WTC11 (cell line): ENCODE measurements at regions not wholly inside any gene's neighbourhood (a gene's known extent, or its start where the extent isn't known, plus 50 kb on each side); places are given as distances from the start of the nearest gene placed in this dataset.
"Not testable (repeated sequence)": the region's sequence is repeated elsewhere in the genome, so short reads cannot be mapped to it uniquely, and the experiment has no call there.

ENCODE experiments used
- ATAC-seq: fragments of 200-7000 bp; cut with Tn5 transposase; 2 replicates; pipeline ENCODE4 v1.10.0; 2021; ENCODE audit warnings: mild to moderate bottlenecking, moderate library complexity
- CTCF ChIA-PET: fragments of 300-600 bp; sonication (Branson Sonifier 250); formaldehyde crosslinking; loops from one replicate; lab custom pipeline; 2021; ENCODE audit warnings: antibody characterized with exemption; lab: Charles Lee
- POLR2A ChIA-PET: fragments of 350-600 bp; sonication (Branson Sonifier 250); formaldehyde crosslinking; loops from one replicate; lab custom pipeline; 2021; ENCODE audit warnings: antibody characterized with exemption; lab: Charles Lee
- DNase-seq: peaks from one replicate; pipeline ENCODE4 v3.0.0; 2021; ENCODE audit warnings: low spot score
- H3K27ac Mint-ChIP-seq: 2 replicates; pipeline ENCODE4 v1.8.0; 2021; ENCODE audit warnings: mixed read lengths
- H3K27me3 Mint-ChIP-seq: 2 replicates; pipeline ENCODE4 v1.8.0; 2021; ENCODE audit warnings: low read depth, mild to moderate bottlenecking, moderate library complexity, mixed read lengths
- H3K36me3 Mint-ChIP-seq: 2 replicates; pipeline ENCODE4 v1.8.0; 2021; ENCODE audit warnings: mixed read lengths
- H3K4me1 Mint-ChIP-seq: 2 replicates; pipeline ENCODE4 v1.8.0; 2022; ENCODE audit warnings: mixed read lengths
- H3K4me3 Mint-ChIP-seq: 2 replicates; pipeline ENCODE4 v1.8.0; 2021; ENCODE audit warnings: mild to moderate bottlenecking, moderate library complexity, mixed read lengths
- H3K9me3 Mint-ChIP-seq: 2 replicates; pipeline ENCODE4 v1.8.0; 2021; ENCODE audit warnings: mixed read lengths
- AR ChIP-seq: fragments of 250-450 bp; sonication (Bioruptor Pico); IDR thresholded peaks from 2 replicates; pipeline ENCODE4 v1.9.0; 2021; ENCODE audit warnings: mild to moderate bottlenecking
- CREM ChIP-seq: sonication (generic); formaldehyde crosslinking; IDR thresholded peaks from 2 replicates; pipeline ENCODE4 v1.8.1; 2022; ENCODE audit warnings: mild to moderate bottlenecking, missing genetic modification reagents, moderate library complexity
- E2F5 ChIP-seq: sonication (generic); formaldehyde crosslinking; IDR thresholded peaks from 2 replicates; pipeline ENCODE4 v1.8.1; 2022; ENCODE audit warnings: mild to moderate bottlenecking, moderate library complexity, missing genetic modification reagents
- ERG ChIP-seq: fragments of 250-450 bp; sonication (Bioruptor Pico); IDR thresholded peaks from 2 replicates; pipeline ENCODE4 v1.8.0; 2021; ENCODE audit warnings: mild to moderate bottlenecking
- FOXJ3 ChIP-seq: sonication (generic); formaldehyde crosslinking; IDR thresholded peaks from 2 replicates; pipeline ENCODE4 v1.9.0; 2021; ENCODE audit warnings: missing genetic modification reagents, mild to moderate bottlenecking, borderline replicate concordance
- FOXP1 ChIP-seq: sonication (generic); formaldehyde crosslinking; IDR thresholded peaks from 2 replicates; pipeline ENCODE4 v1.8.0; 2022; ENCODE audit warnings: missing genetic modification reagents, mild to moderate bottlenecking, moderate library complexity, borderline replicate concordance
- GABPB1 ChIP-seq: sonication (generic); formaldehyde crosslinking; IDR thresholded peaks from 2 replicates; pipeline ENCODE4 v1.8.1; 2023; ENCODE audit warnings: mild to moderate bottlenecking, missing genetic modification reagents
- JAZF1 ChIP-seq: fragments of 250-450 bp; sonication (Bioruptor Pico); IDR thresholded peaks from 2 replicates; pipeline ENCODE4 v1.9.0; 2021; ENCODE audit warnings: moderate library complexity, mild to moderate bottlenecking, inconsistent platforms
- JUN ChIP-seq: sonication (generic); formaldehyde crosslinking; IDR thresholded peaks from 2 replicates; pipeline ENCODE4 v1.8.0; 2023; ENCODE audit warnings: mild to moderate bottlenecking, missing genetic modification reagents
- MYBL2 ChIP-seq: sonication (generic); formaldehyde crosslinking; IDR thresholded peaks from 2 replicates; pipeline ENCODE4 v1.8.1; 2023; ENCODE audit warnings: mild to moderate bottlenecking, moderate library complexity, missing genetic modification reagents
- NFATC4 ChIP-seq: fragments of 250-450 bp; sonication (Bioruptor Pico); IDR thresholded peaks from 2 replicates; pipeline ENCODE4 v1.9.0; 2021; ENCODE audit warnings: mild to moderate bottlenecking
- NFE2L1 ChIP-seq: sonication (generic); formaldehyde crosslinking; IDR thresholded peaks from 2 replicates; pipeline ENCODE4 v1.8.1; 2023; ENCODE audit warnings: missing genetic modification reagents
- RORB ChIP-seq: fragments of 250-450 bp; sonication (Bioruptor Pico); IDR thresholded peaks from 2 replicates; pipeline ENCODE4 v1.9.0; 2021; ENCODE audit warnings: mild to moderate bottlenecking
- ZBTB43 ChIP-seq: sonication (generic); formaldehyde crosslinking; IDR thresholded peaks from 2 replicates; pipeline ENCODE4 v1.8.1; 2023; ENCODE audit warnings: mild to moderate bottlenecking, missing genetic modification reagents
- ZNF121 ChIP-seq: sonication (generic); formaldehyde crosslinking; IDR thresholded peaks from 2 replicates; pipeline ENCODE4 v1.8.0; 2023; ENCODE audit warnings: missing genetic modification reagents
- ZNF232 ChIP-seq: sonication (generic); formaldehyde crosslinking; IDR thresholded peaks from 2 replicates; pipeline ENCODE4 v1.8.0; 2022; ENCODE audit warnings: mild to moderate bottlenecking, missing genetic modification reagents
- ZNF317 ChIP-seq: sonication (generic); formaldehyde crosslinking; IDR thresholded peaks from 2 replicates; pipeline ENCODE4 v1.8.1; 2023; ENCODE audit warnings: low read depth, mild to moderate bottlenecking, moderate library complexity, missing genetic modification reagents, borderline replicate concordance
- ZNF532 ChIP-seq: fragments of 250-450 bp; sonication (Bioruptor Pico); IDR thresholded peaks from 2 replicates; pipeline ENCODE4 v1.9.0; 2021; ENCODE audit warnings: mild to moderate bottlenecking, borderline replicate concordance
- ZSCAN18 ChIP-seq: fragments of 250-450 bp; sonication (Bioruptor Pico); IDR thresholded peaks from 2 replicates; pipeline ENCODE4 v2.1.2; 2022; ENCODE audit warnings: mild to moderate bottlenecking, moderate library complexity

- CTCF ChIA-PET = interaction anchor here (0.9 to 1.0 kb wide), 2 partner anchors 9 to 130 kb away, joined by 3 read pairs; no protein-coding TSS in a partner anchor
- Mint-ChIP-seq H3K4me1 (peaks cover 13% of the 10 kb centered on the region), H3K27me3 (peaks cover 35% of the 10 kb centered on the region), H3K36me3 (peaks cover 6% of the 10 kb centered on the region), H3K4me3 (no peak overlapping the region), H3K9me3 (peaks cover 12% of the 10 kb centered on the region), H3K27ac (no peak overlapping the region)
- DNase-seq (no peak), ATAC-seq (no peak)
- POLR2A ChIA-PET = no interaction called here
- TF ChIP-seq ZNF121 (CRISPR knock-in tag) = no peak
Observed at GRCh38 chr7:24448038-24448437, 125.2 kb upstream of the PALS2 start.

GRCh38 chr7:24449416-24449815 lies 123.8 kb upstream of the PALS2 start:
- ATAC-seq = peak; percentile 55
- Mint-ChIP-seq H3K27me3 (peaks cover 32% of the 10 kb centered on the region), H3K4me1 (peaks cover 13% of the 10 kb centered on the region)
- H3K4me3 Mint-ChIP-seq, H3K9me3 Mint-ChIP-seq, H3K36me3 Mint-ChIP-seq, POLR2A ChIA-PET, DNase-seq, H3K27ac Mint-ChIP-seq: not testable (repeated sequence)
- CTCF ChIA-PET = interaction anchor here (0.8 to 1.5 kb wide), 2 partner anchors 18 to 26 kb away, joined by 4 to 6 read pairs; no protein-coding TSS in a partner anchor

GRCh38 chr7:24455813-24456525 lies 117.3 kb upstream of the PALS2 start:
- Mint-ChIP-seq H3K27me3 (peaks cover 23% of the 10 kb centered on the region), H3K4me3 (no peak overlapping the region), H3K27ac (no peak overlapping the region), H3K4me1 (peaks cover 8% of the 10 kb centered on the region), H3K36me3 (no peaks in the 10 kb centered on the region), H3K9me3 (no peaks in the 10 kb centered on the region)
- POLR2A ChIA-PET = no interaction called here
- no peak for DNase-seq
- no peak for TF ChIP-seq FOXP1 (CRISPR knock-in tag)
- TF ChIP-seq MYBL2 = no peak
- no peak for TF ChIP-seq RORB (CRISPR knock-in tag)
- no peak for TF ChIP-seq E2F5 (CRISPR knock-in tag)
- no peak for TF ChIP-seq FOXJ3 (CRISPR knock-in tag)
- TF ChIP-seq JAZF1 (CRISPR knock-in tag) = no peak
- no peak for TF ChIP-seq AR (CRISPR knock-in tag)
- TF ChIP-seq ERG = no peak
- no peak for TF ChIP-seq ZNF532
- no peak for TF ChIP-seq GABPB1 (CRISPR knock-in tag)
- TF ChIP-seq NFE2L1 = no peak
- no peak for TF ChIP-seq ZNF317
- TF ChIP-seq ZNF232 (CRISPR knock-in tag) = no peak
- TF ChIP-seq JUN (CRISPR knock-in tag) = no peak
- no peak for TF ChIP-seq ZNF121 (CRISPR knock-in tag)
- no peak for TF ChIP-seq CREM (CRISPR knock-in tag)
- TF ChIP-seq ZBTB43 (CRISPR knock-in tag) = no peak
- no peak for TF ChIP-seq NFATC4 (CRISPR knock-in tag)
- TF ChIP-seq ZSCAN18 (CRISPR knock-in tag) = no peak
- no peak for ATAC-seq
- CTCF ChIA-PET = interaction anchor here (1.1 kb wide), 1 partner anchor 138 kb away, joined by 3 read pairs; no protein-coding TSS in a partner anchor
